22Rv1 (cell line): ENCODE measurements at regions not wholly inside any gene's neighbourhood (a gene's known extent, or its start where the extent isn't known, plus 50 kb on each side); places are given as distances from the start of the nearest gene placed in this dataset.

ENCODE experiments used
- ZFX ChIP-seq: fragments of 450-650 bp; IDR thresholded peaks from 2 replicates; pipeline ENCODE4 v1.6.1; 2017; ENCODE audit warnings: antibody characterized with exemption, borderline replicate concordance
- TF ChIP-seq, protein P1 (sequence below): fragments of 450-650 bp; IDR thresholded peaks from 2 replicates; pipeline ENCODE4 v1.5.1; 2017; ENCODE audit warnings: mild to moderate bottlenecking

DNA sequence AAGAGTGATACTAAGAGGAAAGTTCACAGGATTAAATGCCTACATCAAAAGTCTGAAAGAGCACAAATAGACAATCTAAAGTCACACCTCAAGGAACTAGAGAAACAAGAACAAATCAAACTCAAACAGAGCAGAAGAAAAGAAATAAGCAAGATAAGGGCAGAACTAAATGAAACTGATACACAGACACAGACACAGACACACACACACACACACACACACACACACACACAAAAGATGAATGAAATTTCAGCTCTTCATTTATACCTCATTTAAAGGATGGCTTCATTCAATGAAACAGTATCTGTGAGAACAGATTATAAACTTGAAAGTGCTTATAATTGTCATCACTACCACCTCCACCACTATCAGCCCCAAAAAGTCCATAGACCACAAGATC, 428.9 kb downstream of the MBD2 start:
- TF ChIP-seq, protein P1, sequence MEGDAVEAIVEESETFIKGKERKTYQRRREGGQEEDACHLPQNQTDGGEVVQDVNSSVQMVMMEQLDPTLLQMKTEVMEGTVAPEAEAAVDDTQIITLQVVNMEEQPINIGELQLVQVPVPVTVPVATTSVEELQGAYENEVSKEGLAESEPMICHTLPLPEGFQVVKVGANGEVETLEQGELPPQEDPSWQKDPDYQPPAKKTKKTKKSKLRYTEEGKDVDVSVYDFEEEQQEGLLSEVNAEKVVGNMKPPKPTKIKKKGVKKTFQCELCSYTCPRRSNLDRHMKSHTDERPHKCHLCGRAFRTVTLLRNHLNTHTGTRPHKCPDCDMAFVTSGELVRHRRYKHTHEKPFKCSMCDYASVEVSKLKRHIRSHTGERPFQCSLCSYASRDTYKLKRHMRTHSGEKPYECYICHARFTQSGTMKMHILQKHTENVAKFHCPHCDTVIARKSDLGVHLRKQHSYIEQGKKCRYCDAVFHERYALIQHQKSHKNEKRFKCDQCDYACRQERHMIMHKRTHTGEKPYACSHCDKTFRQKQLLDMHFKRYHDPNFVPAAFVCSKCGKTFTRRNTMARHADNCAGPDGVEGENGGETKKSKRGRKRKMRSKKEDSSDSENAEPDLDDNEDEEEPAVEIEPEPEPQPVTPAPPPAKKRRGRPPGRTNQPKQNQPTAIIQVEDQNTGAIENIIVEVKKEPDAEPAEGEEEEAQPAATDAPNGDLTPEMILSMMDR = no peak
- no peak for TF ChIP-seq ZFX
